CD14-positive monocyte (primary cell): ENCODE measurements at regions not wholly inside any gene's neighbourhood (a gene's known extent, or its start where the extent isn't known, plus 50 kb on each side); places are given as distances from the start of the nearest gene placed in this dataset.

Source experiments
- DNase-seq, 3 donors: peaks; one replicate each; pipeline ENCODE4 v3.0.0-alpha.2; 2011 to 2022
- H2AFZ ChIP-seq: 2 replicates; pipeline ENCODE4 v1.6.0; 2012; ENCODE audit warnings: mild to moderate bottlenecking, low read depth, low read length, inconsistent platforms; ENCODE audit not compliant: insufficient read depth, poor library complexity, severe bottlenecking
- H3K27ac ChIP-seq, 2 donors: 1 replicate in 1 of 2; 2 replicates in 1 of 2; pipeline ENCODE4 v1.5.1; 2012 to 2013; ENCODE audit warnings: low read length in 2 of 2, control low read depth in 1 of 2, inconsistent platforms in 1 of 2, low read depth in 1 of 2, mild to moderate bottlenecking in 1 of 2
- H3K27me3 ChIP-seq, 2 donors: one replicate each; pipeline versions ENCODE4 v1.6.0 to v1.6.1; 2011 to 2013; ENCODE audit warnings: low read length in 2 of 2; ENCODE audit not compliant: control insufficient read depth in 2 of 2, insufficient read depth in 2 of 2
- H3K36me3 ChIP-seq, 2 donors: replicated peaks in 1 of 2; 1 replicate in 1 of 2; 2 replicates in 1 of 2; pipeline versions ENCODE4 v1.5.1 to v1.6.1; 2012 to 2013; ENCODE audit warnings: low read length in 2 of 2, control low read depth in 1 of 2, inconsistent platforms in 1 of 2, mild to moderate bottlenecking in 1 of 2; ENCODE audit not compliant: insufficient read depth in 2 of 2, control insufficient read depth in 1 of 2
- H3K4me1 ChIP-seq, 2 donors: 1 replicate in 1 of 2; 2 replicates in 1 of 2; pipeline versions ENCODE4 v1.5.1 to v1.6.1; 2012 to 2013; ENCODE audit warnings: low read length in 2 of 2, control low read depth in 1 of 2, inconsistent platforms in 1 of 2, mild to moderate bottlenecking in 1 of 2, moderate library complexity in 1 of 2; ENCODE audit not compliant: insufficient read depth in 2 of 2, control insufficient read depth in 1 of 2
- H3K4me2 ChIP-seq: replicated peaks from 2 replicates; pipeline ENCODE3; 2012; ENCODE audit warnings: low read length, moderate library complexity, mild to moderate bottlenecking; ENCODE audit not compliant: poor library complexity, severe bottlenecking; ENCODE audit errors: extremely low read depth
- H3K4me3 ChIP-seq, 3 experiments: fragments of 200-600 bp in 1 of 3; sonication (generic) in 1 of 3; replicated peaks in 1 of 3; 1 replicate in 2 of 3; 2 replicates in 1 of 3; pipeline ENCODE4 v1.5.1; 2011 to 2013; ENCODE audit warnings: low read length in 3 of 3, mild to moderate bottlenecking in 3 of 3, control low read depth in 2 of 3, low read depth in 2 of 3, inconsistent platforms in 1 of 3, moderate library complexity in 1 of 3
- H3K79me2 ChIP-seq: 2 replicates; pipeline ENCODE4 v1.6.0; 2012; ENCODE audit warnings: mild to moderate bottlenecking, control low read depth, inconsistent platforms, low read length, moderate library complexity; ENCODE audit not compliant: insufficient read depth
- H3K9ac ChIP-seq: 2 replicates; pipeline ENCODE4 v1.6.0; 2017; ENCODE audit warnings: low read length, mild to moderate bottlenecking; ENCODE audit not compliant: insufficient read depth, poor library complexity, severe bottlenecking
- H3K9me3 ChIP-seq, 2 donors: replicated peaks in 1 of 2; 1 replicate in 1 of 2; 2 replicates in 1 of 2; pipeline versions ENCODE4 v1.5.1 to v1.6.1; 2012 to 2013; ENCODE audit warnings: low read length in 2 of 2, control low read depth in 1 of 2; ENCODE audit not compliant: control insufficient read depth in 1 of 2, insufficient read depth in 1 of 2
- H4K20me1 ChIP-seq: 2 replicates; pipeline ENCODE4 v1.6.0; 2012; ENCODE audit warnings: mild to moderate bottlenecking, low read length, control low read depth, moderate library complexity; ENCODE audit not compliant: insufficient read depth
- H3K27ac Mint-ChIP-seq, 7 donors: one replicate each; pipeline ENCODE4 v1.8.0; 2020; ENCODE audit warnings: mild to moderate bottlenecking in 7 of 7, mixed read lengths in 7 of 7, moderate library complexity in 6 of 7, inconsistent platforms in 2 of 7
- H3K27me3 Mint-ChIP-seq, 3 donors: one replicate each; pipeline ENCODE4 v1.8.0; 2021 to 2022; ENCODE audit warnings: low read depth in 3 of 3, mild to moderate bottlenecking in 3 of 3, mixed read lengths in 3 of 3, moderate library complexity in 3 of 3, inconsistent platforms in 1 of 3
- H3K36me3 Mint-ChIP-seq, 2 donors: one replicate each; pipeline ENCODE4 v1.8.0; 2020; ENCODE audit warnings: mixed read lengths in 2 of 2, inconsistent platforms in 1 of 2, mild to moderate bottlenecking in 1 of 2
- H3K4me1 Mint-ChIP-seq: one replicate; pipeline ENCODE4 v1.8.0; 2020; ENCODE audit warnings: mild to moderate bottlenecking, mixed read lengths
- H3K4me3 Mint-ChIP-seq, 2 donors: one replicate each; pipeline ENCODE4 v1.8.0; 2020; ENCODE audit warnings: mild to moderate bottlenecking in 2 of 2, mixed read lengths in 2 of 2, moderate library complexity in 1 of 2
- H3K9me3 Mint-ChIP-seq, 7 donors: one replicate each; pipeline ENCODE4 v1.8.0; 2020 to 2022; ENCODE audit warnings: mixed read lengths in 7 of 7, mild to moderate bottlenecking in 6 of 7, moderate library complexity in 6 of 7, inconsistent platforms in 2 of 7
- CTCF ChIP-seq: fragments of 200-600 bp; IDR thresholded peaks from one replicate; pipeline ENCODE4 v1.8.0; 2022; ENCODE audit warnings: antibody characterized with exemption, mild to moderate bottlenecking
- WGBS: methylation state at CpG from one replicate; pipeline ENCODE4 v1.1.5; 2013; ENCODE audit warnings: missing lambda C conversion rate; ENCODE audit not compliant: insufficient coverage; 5-methylcytosine and 5-hydroxymethylcytosine counted together
- intact Hi-C, 2 donors: fragments of 100-400 bp; cut with micrococcal nuclease; formaldehyde crosslinking; loops; one replicate each; pipeline versions ENCODE4 v1.15.0 to v1.15.1; 2023

GRCh38 chr14:101623685-101624444, 62.6 kb downstream of the DIO3 start:
- Histone ChIP-seq H4K20me1 (no peaks in the 10 kb centered on the region), H2AFZ (no peak overlapping the region), H3K36me3 (no peaks in the 10 kb centered on the region), H3K4me2 (no peak overlapping the region), H3K9me3 (no peaks in the 10 kb centered on the region), H3K79me2 (no peaks in the 10 kb centered on the region), H3K4me3 (no peak overlapping the region), H3K27ac (no peak overlapping the region), H3K27me3 (no peaks in the 10 kb centered on the region), H3K4me1 (peaks cover 9 to 13% of the 10 kb centered on the region in 2 donors), H3K9ac (no peak overlapping the region)
- Mint-ChIP-seq H3K27me3 (peaks cover 4 to 10% (median 10%) of the 10 kb centered on the region in 3 donors), H3K4me1 (peaks cover 6% of the 10 kb centered on the region), H3K9me3 (no peaks in the 10 kb centered on the region), H3K27ac (peak overlapping the region in 1 of 7 donors; percentile 65), H3K4me3 (no peak overlapping the region), H3K36me3 (no peaks in the 10 kb centered on the region)
- no peak for TF ChIP-seq CTCF
- DNase-seq, result no peak
- intact Hi-C loops, result loop anchor here in 1 of 2 donors (2.0 kb wide), 1 partner anchor 769 kb away; no protein-coding TSS in a partner anchor
- WGBS, result 93% methylated on average over 9 of the region's 9 CpGs

- Histone ChIP-seq H2AFZ (no peak overlapping the region), H3K4me2 (no peak overlapping the region), H3K4me1 (peaks cover 9 to 13% of the 10 kb centered on the region in 2 donors), H3K27me3 (no peaks in the 10 kb centered on the region), H3K4me3 (no peak overlapping the region), H3K27ac (no peak overlapping the region), H3K9ac (no peak overlapping the region), H3K9me3 (no peaks in the 10 kb centered on the region), H3K79me2 (no peaks in the 10 kb centered on the region), H4K20me1 (no peaks in the 10 kb centered on the region), H3K36me3 (no peaks in the 10 kb centered on the region)
- Mint-ChIP-seq H3K9me3 (no peaks in the 10 kb centered on the region), H3K27me3 (peaks cover 4 to 10% (median 10%) of the 10 kb centered on the region in 3 donors), H3K36me3 (no peaks in the 10 kb centered on the region), H3K4me1 (peaks cover 6% of the 10 kb centered on the region), H3K4me3 (no peak overlapping the region), H3K27ac (no peak overlapping the region)
- no peak for DNase-seq
- WGBS, result 91% methylated on average over 8 of the region's 11 CpGs
- intact Hi-C loops, result no loop called here
- no peak for TF ChIP-seq CTCF
Observed at GRCh38 chr14:101624536-101624935, 63.2 kb downstream of the DIO3 start.
